ENCODE measurements at regions not wholly inside any gene's neighbourhood (a gene's known extent, or its start where the extent isn't known, plus 50 kb on each side); places are given as distances from the start of the nearest gene placed in this dataset.

GRCh38 chr2:220847006-220847405, 725.1 kb downstream of the EPHA4 start:
- H3K4me3 ChIP-seq = no peak overlapping the region
- no peak overlapping the region for H3K27ac ChIP-seq
- no peak for DNase-seq (ENCODE audit: low spot score)
- no peak for TF ChIP-seq CTCF (IDR thresholded peaks at IDR 0.05)

- H3K27ac ChIP-seq = no peak overlapping the region
- H3K4me3 ChIP-seq = no peak overlapping the region
- no peak for TF ChIP-seq CTCF (IDR thresholded peaks at IDR 0.05)
- no peak for DNase-seq (ENCODE audit: low spot score)
These were observed 724.5 kb downstream of the EPHA4 start for GRCh38 chr2:220847589-220847988.

- Histone ChIP-seq H3K4me3 (no peak overlapping the region), H3K27ac (no peak overlapping the region)
- DNase-seq (ENCODE audit: low spot score) = no peak
- TF ChIP-seq CTCF (IDR thresholded peaks at IDR 0.05) = no peak
These were observed 722.7 kb downstream of the EPHA4 start for GRCh38 chr2:220849433-220849832.

- no peak overlapping the region for H3K27ac ChIP-seq
- no peak overlapping the region for H3K4me3 ChIP-seq
- DNase-seq (ENCODE audit: low spot score) = no peak
- no peak for TF ChIP-seq CTCF (IDR thresholded peaks at IDR 0.05)
These were observed 722.0 kb downstream of the EPHA4 start for GRCh38 chr2:220850116-220850515.

- Histone ChIP-seq H3K27ac (no peak overlapping the region), H3K4me3 (no peak overlapping the region)
- no peak for TF ChIP-seq CTCF (IDR thresholded peaks at IDR 0.05)
- DNase-seq (ENCODE audit: low spot score) = no peak
These were observed 716.8 kb downstream of the EPHA4 start for GRCh38 chr2:220855296-220855695.

GRCh38 chr2:220856486-220856885, 715.6 kb downstream of the EPHA4 start:
- TF ChIP-seq CTCF (IDR thresholded peaks at IDR 0.05) = no peak
- Histone ChIP-seq H3K4me3 (no peak overlapping the region), H3K27ac (no peak overlapping the region)
- DNase-seq (ENCODE audit: low spot score) = no peak

- TF ChIP-seq CTCF (IDR thresholded peaks at IDR 0.05) = no peak
- DNase-seq (ENCODE audit: low spot score) = no peak
- Histone ChIP-seq H3K27ac (no peak overlapping the region), H3K4me3 (no peak overlapping the region)
These were observed 714.7 kb downstream of the EPHA4 start for GRCh38 chr2:220857368-220857767.
